Testis (tissue), 2 donors: ENCODE measurements at regions not wholly inside any gene's neighbourhood (a gene's known extent, or its start where the extent isn't known, plus 50 kb on each side); places are given as distances from the start of the nearest gene placed in this dataset.

Experiments used
- POLR2A ChIP-seq: fragments of 450-650 bp; IDR thresholded peaks from one replicate; pipeline ENCODE4 v1.6.1; 2017; ENCODE audit warnings: antibody characterized with exemption, mild to moderate bottlenecking, moderate library complexity
- TF ChIP-seq, protein P1 (sequence below), 3 experiments: fragments of 450-650 bp in 2 of 3; fragments of 200-600 bp in 1 of 3; sonication (generic) in 1 of 3; IDR thresholded peaks; one replicate each; pipeline ENCODE4 v1.5.1; 2016 to 2019; ENCODE audit warnings: antibody characterized with exemption in 3 of 3, mild to moderate bottlenecking in 2 of 3, moderate library complexity in 1 of 3

DNA sequence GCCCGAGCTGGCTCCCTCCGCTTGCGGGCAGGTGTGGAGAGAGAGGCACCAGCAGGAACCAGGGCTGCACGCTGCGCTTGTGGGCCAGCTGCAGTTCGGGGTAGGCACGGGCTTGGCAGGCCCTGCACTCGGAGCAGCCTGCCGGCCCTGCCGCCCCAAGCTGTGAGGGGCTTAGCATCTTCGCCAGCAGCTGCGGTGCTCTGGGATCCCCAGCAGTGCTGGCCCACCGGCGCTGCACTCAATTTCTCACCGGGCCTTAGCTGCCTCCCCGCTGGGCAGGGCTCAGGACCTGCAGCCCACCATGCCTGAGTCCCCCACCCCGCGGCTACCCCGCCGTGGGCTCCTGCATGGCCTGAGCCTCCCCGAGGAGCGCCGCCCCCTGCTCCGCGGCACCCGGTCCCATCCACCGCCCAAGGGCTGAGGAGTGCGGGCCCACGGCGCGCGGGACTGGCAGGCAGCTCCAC is 434.4 kb upstream of the RGPD4 start:
- no peak for TF ChIP-seq POLR2A
- TF ChIP-seq, protein P1, sequence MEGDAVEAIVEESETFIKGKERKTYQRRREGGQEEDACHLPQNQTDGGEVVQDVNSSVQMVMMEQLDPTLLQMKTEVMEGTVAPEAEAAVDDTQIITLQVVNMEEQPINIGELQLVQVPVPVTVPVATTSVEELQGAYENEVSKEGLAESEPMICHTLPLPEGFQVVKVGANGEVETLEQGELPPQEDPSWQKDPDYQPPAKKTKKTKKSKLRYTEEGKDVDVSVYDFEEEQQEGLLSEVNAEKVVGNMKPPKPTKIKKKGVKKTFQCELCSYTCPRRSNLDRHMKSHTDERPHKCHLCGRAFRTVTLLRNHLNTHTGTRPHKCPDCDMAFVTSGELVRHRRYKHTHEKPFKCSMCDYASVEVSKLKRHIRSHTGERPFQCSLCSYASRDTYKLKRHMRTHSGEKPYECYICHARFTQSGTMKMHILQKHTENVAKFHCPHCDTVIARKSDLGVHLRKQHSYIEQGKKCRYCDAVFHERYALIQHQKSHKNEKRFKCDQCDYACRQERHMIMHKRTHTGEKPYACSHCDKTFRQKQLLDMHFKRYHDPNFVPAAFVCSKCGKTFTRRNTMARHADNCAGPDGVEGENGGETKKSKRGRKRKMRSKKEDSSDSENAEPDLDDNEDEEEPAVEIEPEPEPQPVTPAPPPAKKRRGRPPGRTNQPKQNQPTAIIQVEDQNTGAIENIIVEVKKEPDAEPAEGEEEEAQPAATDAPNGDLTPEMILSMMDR (IDR thresholded peaks at IDR 0.05): no peak
